ENCODE measurements at regions not wholly inside any gene's neighbourhood (a gene's known extent, or its start where the extent isn't known, plus 50 kb on each side); places are given as distances from the start of the nearest gene placed in this dataset.
"Not testable (repeated sequence)": the region's sequence is repeated elsewhere in the genome, so short reads cannot be mapped to it uniquely, and the experiment has no call there.

DNA sequence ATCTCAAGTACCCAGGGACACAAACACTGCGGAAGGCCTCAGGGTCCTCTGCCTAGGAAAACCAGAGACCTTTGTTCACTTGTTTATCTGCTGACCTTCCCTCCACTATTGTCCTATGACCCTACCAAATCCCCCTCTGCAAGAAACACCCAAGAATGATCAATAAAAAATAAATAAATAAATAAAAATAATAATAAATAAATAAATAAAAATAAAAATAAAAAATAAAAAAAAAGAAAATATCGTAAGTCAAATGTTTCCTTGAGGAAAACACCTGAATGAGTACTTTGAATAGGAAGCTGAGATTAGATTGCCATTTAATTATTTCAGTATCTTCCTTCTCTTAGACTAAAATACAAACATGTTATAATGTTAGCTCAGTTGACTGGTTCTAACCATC lies 551.0 kb downstream of the FAM181B start:
- H3K79me2 ChIP-seq (ENCODE audit: control insufficient read depth, insufficient read depth, low read length); H3K4me3 ChIP-seq; POLR2A ChIA-PET; H4K20me1 ChIP-seq (ENCODE audit: control insufficient read depth, insufficient read depth); FAIRE-seq; H3K36me3 ChIP-seq (ENCODE audit: control insufficient read depth in 2 of 2, insufficient read depth in 2 of 2, low read length in 1 of 2); BruUV-seq (replicated peaks); H3K27me3 ChIP-seq (replicated peaks in 1 of 2; ENCODE audit: control insufficient read depth in 2 of 2, insufficient read depth in 2 of 2, low read length in 1 of 2); DNase-seq (ENCODE audit: low read depth, low spot score); H3K27ac ChIP-seq (ENCODE audit: control insufficient read depth, insufficient read depth); H3K4me1 ChIP-seq (ENCODE audit: control insufficient read depth, insufficient read depth, low read length); H2AFZ ChIP-seq (ENCODE audit: control insufficient read depth, low read depth, low read length); CTCF ChIA-PET; H3K4me2 ChIP-seq (ENCODE audit: control insufficient read depth, insufficient read depth); H3K9ac ChIP-seq (ENCODE audit: control insufficient read depth, insufficient read depth, low read length); H3K9me3 ChIP-seq (replicated peaks; ENCODE audit: control insufficient read depth, insufficient read depth, low read length); in situ Hi-C loops (cut with MboI); intact Hi-C loops (cut with micrococcal nuclease; ENCODE audit: unreplicated experiment); ATAC-seq; RAD21 ChIA-PET (ENCODE audit: unreplicated experiment): not testable (repeated sequence)
- SMC1A ChIA-PET (ENCODE audit: uncharacterized antibody, unreplicated experiment), result interaction anchor here (1.1 kb wide), 1 partner anchor 395 kb away, joined by 3 read pairs; no protein-coding TSS in a partner anchor
- 50% methylated on average over 2 of the region's 2 CpGs for WGBS (ENCODE audit: insufficient coverage, insufficient replicate concordance, low lambda C conversion rate, missing lambda C conversion rate)

DNA sequence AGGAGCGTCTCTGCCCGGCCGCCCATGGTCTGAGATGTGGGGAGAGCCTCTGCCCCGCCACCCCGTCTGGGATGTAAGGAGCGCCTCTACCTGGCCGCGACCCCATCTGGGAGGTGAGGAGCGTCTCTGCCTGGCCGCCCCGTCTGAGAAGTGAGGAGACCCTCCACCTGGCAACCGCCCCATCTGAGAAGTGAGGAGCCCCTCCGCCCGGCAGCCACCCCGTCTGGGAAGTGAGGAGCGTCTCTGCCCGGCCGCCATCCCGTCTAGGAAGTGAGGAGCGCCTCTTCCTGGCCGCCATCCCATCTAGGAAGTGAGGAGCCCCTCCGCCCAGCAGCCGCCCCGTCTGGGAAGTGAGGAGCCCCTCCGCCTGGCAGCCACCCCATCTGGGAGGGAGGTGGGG lies 551.9 kb downstream of the FAM181B start:
- intact Hi-C loops (cut with micrococcal nuclease; ENCODE audit: unreplicated experiment); H3K36me3 ChIP-seq (ENCODE audit: control insufficient read depth in 2 of 2, insufficient read depth in 2 of 2, low read length in 1 of 2); H3K27ac ChIP-seq (ENCODE audit: control insufficient read depth, insufficient read depth); BruUV-seq (replicated peaks); in situ Hi-C loops (cut with MboI); H3K4me3 ChIP-seq; H3K79me2 ChIP-seq (ENCODE audit: control insufficient read depth, insufficient read depth, low read length); DNase-seq (ENCODE audit: low read depth, low spot score); H4K20me1 ChIP-seq (ENCODE audit: control insufficient read depth, insufficient read depth); H3K27me3 ChIP-seq (replicated peaks in 1 of 2; ENCODE audit: control insufficient read depth in 2 of 2, insufficient read depth in 2 of 2, low read length in 1 of 2); FAIRE-seq; H2AFZ ChIP-seq (ENCODE audit: control insufficient read depth, low read depth, low read length); H3K9ac ChIP-seq (ENCODE audit: control insufficient read depth, insufficient read depth, low read length); POLR2A ChIA-PET; RAD21 ChIA-PET (ENCODE audit: unreplicated experiment); H3K4me1 ChIP-seq (ENCODE audit: control insufficient read depth, insufficient read depth, low read length); SMC1A ChIA-PET (ENCODE audit: uncharacterized antibody, unreplicated experiment); H3K4me2 ChIP-seq (ENCODE audit: control insufficient read depth, insufficient read depth); H3K9me3 ChIP-seq (replicated peaks; ENCODE audit: control insufficient read depth, insufficient read depth, low read length); CTCF ChIA-PET; ATAC-seq: not testable (repeated sequence)
- 72% methylated on average over 21 of the region's 25 CpGs for WGBS (ENCODE audit: insufficient coverage, insufficient replicate concordance, low lambda C conversion rate, missing lambda C conversion rate)

DNA sequence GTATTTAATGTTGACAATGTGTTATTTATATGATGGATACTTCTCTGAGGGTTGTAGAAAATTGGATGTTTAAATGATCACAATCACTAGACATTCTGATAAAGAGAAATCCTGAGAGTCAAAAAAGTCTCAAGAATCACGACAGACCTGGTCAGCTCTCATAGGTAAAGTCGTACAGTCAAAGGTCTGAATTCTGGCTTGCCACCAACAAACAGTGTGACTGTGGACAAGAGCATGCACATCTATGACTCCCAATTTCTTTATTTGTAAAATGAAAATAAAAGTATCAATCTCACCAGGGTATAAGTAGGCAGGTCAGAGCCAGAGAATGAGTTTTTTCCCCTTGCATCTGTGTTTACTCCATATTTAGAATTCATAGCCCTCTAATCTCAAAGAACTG lies 556.7 kb downstream of the FAM181B start:
- RAD21 ChIA-PET (ENCODE audit: unreplicated experiment), result no interaction called here
- no TSS peak for BruUV-seq (replicated peaks)
- Histone ChIP-seq H3K4me1 (ENCODE audit: control insufficient read depth, insufficient read depth, low read length) (no peaks in the 10 kb centered on the region), H3K9me3 (replicated peaks; ENCODE audit: control insufficient read depth, insufficient read depth, low read length) (no peaks in the 10 kb centered on the region), H2AFZ (ENCODE audit: control insufficient read depth, low read depth, low read length) (no peak overlapping the region), H3K79me2 (ENCODE audit: control insufficient read depth, insufficient read depth, low read length) (no peaks in the 10 kb centered on the region), H4K20me1 (ENCODE audit: control insufficient read depth, insufficient read depth) (no peaks in the 10 kb centered on the region), H3K27ac (ENCODE audit: control insufficient read depth, insufficient read depth) (no peak overlapping the region), H3K4me2 (ENCODE audit: control insufficient read depth, insufficient read depth) (no peak overlapping the region), H3K4me3 (no peak overlapping the region), H3K36me3 (ENCODE audit: control insufficient read depth in 2 of 2, insufficient read depth in 2 of 2, low read length in 1 of 2) (no peaks in the 10 kb centered on the region), H3K9ac (ENCODE audit: control insufficient read depth, insufficient read depth, low read length) (no peak overlapping the region), H3K27me3 (replicated peaks in 1 of 2; ENCODE audit: control insufficient read depth in 2 of 2, insufficient read depth in 2 of 2, low read length in 1 of 2) (no peaks in the 10 kb centered on the region)
- no peak for ATAC-seq
- no peak for DNase-seq (ENCODE audit: low read depth, low spot score)
- FAIRE-seq, result no peak
- SMC1A ChIA-PET (ENCODE audit: uncharacterized antibody, unreplicated experiment), result no interaction called here
- POLR2A ChIA-PET, result no interaction called here
- in situ Hi-C loops (cut with MboI), result no loop called here
- WGBS (ENCODE audit: insufficient coverage, insufficient replicate concordance, low lambda C conversion rate, missing lambda C conversion rate), result 37% methylated on average over 2 of the region's 2 CpGs
- intact Hi-C loops (cut with micrococcal nuclease; ENCODE audit: unreplicated experiment), result no loop called here
- CTCF ChIA-PET, result no interaction called here
- no peak for TF ChIP-seq RELA (IDR thresholded peaks at IDR 0.05; ENCODE audit: borderline replicate concordance, partially characterized antibody)
- TF ChIP-seq ESRRA (IDR thresholded peaks at IDR 0.05; ENCODE audit: low read length), result no peak
- TF ChIP-seq CEBPB (IDR thresholded peaks at IDR 0.05; ENCODE audit: borderline replicate concordance in 1 of 2, low read depth in 2 of 2, low read length in 2 of 2), result no peak
- TF ChIP-seq, protein P1, sequence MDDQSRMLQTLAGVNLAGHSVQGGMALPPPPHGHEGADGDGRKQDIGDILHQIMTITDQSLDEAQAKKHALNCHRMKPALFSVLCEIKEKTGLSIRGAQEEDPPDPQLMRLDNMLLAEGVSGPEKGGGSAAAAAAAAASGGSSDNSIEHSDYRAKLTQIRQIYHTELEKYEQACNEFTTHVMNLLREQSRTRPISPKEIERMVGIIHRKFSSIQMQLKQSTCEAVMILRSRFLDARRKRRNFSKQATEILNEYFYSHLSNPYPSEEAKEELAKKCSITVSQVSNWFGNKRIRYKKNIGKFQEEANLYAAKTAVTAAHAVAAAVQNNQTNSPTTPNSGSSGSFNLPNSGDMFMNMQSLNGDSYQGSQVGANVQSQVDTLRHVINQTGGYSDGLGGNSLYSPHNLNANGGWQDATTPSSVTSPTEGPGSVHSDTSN (IDR thresholded peaks at IDR 0.05; ENCODE audit: insufficient replicate concordance, low read depth, low read length), result no peak
- TF ChIP-seq STAT1 (conservative IDR thresholded peaks at IDR 0.05), result no peak
- TF ChIP-seq, protein P2, sequence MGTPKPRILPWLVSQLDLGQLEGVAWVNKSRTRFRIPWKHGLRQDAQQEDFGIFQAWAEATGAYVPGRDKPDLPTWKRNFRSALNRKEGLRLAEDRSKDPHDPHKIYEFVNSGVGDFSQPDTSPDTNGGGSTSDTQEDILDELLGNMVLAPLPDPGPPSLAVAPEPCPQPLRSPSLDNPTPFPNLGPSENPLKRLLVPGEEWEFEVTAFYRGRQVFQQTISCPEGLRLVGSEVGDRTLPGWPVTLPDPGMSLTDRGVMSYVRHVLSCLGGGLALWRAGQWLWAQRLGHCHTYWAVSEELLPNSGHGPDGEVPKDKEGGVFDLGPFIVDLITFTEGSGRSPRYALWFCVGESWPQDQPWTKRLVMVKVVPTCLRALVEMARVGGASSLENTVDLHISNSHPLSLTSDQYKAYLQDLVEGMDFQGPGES (IDR thresholded peaks at IDR 0.05), result no peak
- TF ChIP-seq RB1 (IDR thresholded peaks at IDR 0.05; ENCODE audit: borderline replicate concordance), result no peak
